Keratinocyte (primary cell): ENCODE measurements at regions not wholly inside any gene's neighbourhood (a gene's known extent, or its start where the extent isn't known, plus 50 kb on each side); places are given as distances from the start of the nearest gene placed in this dataset.

ENCODE experiments used
- DNase-seq: peaks from one replicate; pipeline ENCODE4 v3.0.0-alpha.2; 2011; ENCODE audit warnings: low read depth, missing footprints, low spot score
- FAIRE-seq: peaks from 2 replicates; lab custom pipeline; 2011; peaks lifted over from hg19 to GRCh38; lab: Jason Lieb, UNC
- H2AFZ ChIP-seq: 2 replicates; pipeline ENCODE4 v1.6.0; 2012; ENCODE audit warnings: low read length, control low read depth, inconsistent platforms; ENCODE audit not compliant: control insufficient read depth
- H3K27ac ChIP-seq: 2 replicates; pipeline ENCODE4 v1.5.1; 2011; ENCODE audit warnings: low read length; ENCODE audit not compliant: control insufficient read depth, insufficient read depth
- H3K27me3 ChIP-seq: 3 replicates; pipeline ENCODE4 v1.6.0; 2011; ENCODE audit warnings: low read length; ENCODE audit not compliant: control insufficient read depth, insufficient read depth; ENCODE audit errors: extremely low read depth
- H3K36me3 ChIP-seq, 2 experiments: 2 replicates in 1 of 2; 3 replicates in 1 of 2; pipeline ENCODE4 v1.5.1; 2011; ENCODE audit warnings: low read length in 2 of 2, mild to moderate bottlenecking in 1 of 2; ENCODE audit not compliant: control insufficient read depth in 2 of 2, insufficient read depth in 2 of 2; ENCODE audit errors: extremely low read depth in 1 of 2
- H3K4me1 ChIP-seq: 3 replicates; pipeline ENCODE4 v1.5.1; 2011; ENCODE audit warnings: low read length; ENCODE audit not compliant: control insufficient read depth, insufficient read depth; ENCODE audit errors: extremely low read depth
- H3K4me2 ChIP-seq: 3 replicates; pipeline ENCODE4 v1.6.0; 2011; ENCODE audit warnings: low read depth, low read length; ENCODE audit not compliant: control insufficient read depth, insufficient read depth; ENCODE audit errors: extremely low read depth
- H3K4me3 ChIP-seq, 3 experiments: fragments of 200-600 bp in 1 of 3; sonication (generic) in 1 of 3; 2 replicates in 2 of 3; 3 replicates in 1 of 3; pipeline ENCODE4 v1.5.1; 2011 to 2016; ENCODE audit warnings: low read length in 3 of 3, mild to moderate bottlenecking in 3 of 3, control low read depth in 2 of 3, inconsistent platforms in 1 of 3, low read depth in 1 of 3, mixed read lengths in 1 of 3, mixed run types in 1 of 3, moderate library complexity in 1 of 3; ENCODE audit not compliant: control insufficient read depth in 2 of 3, insufficient read depth in 2 of 3; ENCODE audit errors: extremely low read depth in 1 of 3
- H3K79me2 ChIP-seq: 2 replicates; pipeline ENCODE4 v1.6.0; 2012; ENCODE audit warnings: low read length; ENCODE audit not compliant: control insufficient read depth, insufficient read depth
- H3K9ac ChIP-seq: 3 replicates; pipeline ENCODE4 v1.6.0; 2011; ENCODE audit warnings: low read length; ENCODE audit not compliant: control insufficient read depth, insufficient read depth; ENCODE audit errors: extremely low read depth
- H3K9me1 ChIP-seq: 3 replicates; pipeline ENCODE4 v1.6.0; 2011; ENCODE audit warnings: low read length; ENCODE audit not compliant: control insufficient read depth, insufficient read depth; ENCODE audit errors: extremely low read depth
- H3K9me3 ChIP-seq: 2 replicates; pipeline ENCODE4 v1.5.1; 2012; ENCODE audit warnings: low read depth, low read length; ENCODE audit not compliant: control insufficient read depth
- H4K20me1 ChIP-seq: 3 replicates; pipeline ENCODE4 v1.6.0; 2011; ENCODE audit warnings: low read length; ENCODE audit not compliant: control insufficient read depth, insufficient read depth; ENCODE audit errors: extremely low read depth
- CTCF ChIP-seq, 3 experiments: IDR thresholded peaks in 1 of 3; conservative IDR thresholded peaks in 1 of 3; optimal IDR thresholded peaks in 1 of 3; 2 replicates in 2 of 3; 3 replicates in 1 of 3; pipeline versions ENCODE3 to v1.5.1; 2011; ENCODE audit warnings: low read length in 3 of 3, mild to moderate bottlenecking in 3 of 3, moderate library complexity in 2 of 3, control low read depth in 1 of 3, inconsistent platforms in 1 of 3; ENCODE audit not compliant: insufficient read depth in 2 of 3; ENCODE audit errors: extremely low read depth in 1 of 3
- EZH2 ChIP-seq: IDR thresholded peaks from one replicate; pipeline ENCODE4 v1.6.1; 2012; ENCODE audit warnings: inconsistent platforms, mild to moderate bottlenecking, low read length, moderate library complexity
- dilution Hi-C: fragments of 300-500 bp; cut with MboI; formaldehyde crosslinking; loops from one replicate; pipeline ENCODE4 v1.7.0; 2020; ENCODE audit warnings: low sequenced_read_pairs; ENCODE audit not compliant: extremely low pct_ligation_motif_present

GRCh38 chr18:33836564-33836963 is 258.5 kb downstream of the ASXL3 start:
- no peaks in the 10 kb centered on the region for H3K4me1 ChIP-seq
- no peaks in the 10 kb centered on the region for H3K9me3 ChIP-seq
- dilution Hi-C loops, result no loop called here
- no peak overlapping the region for H3K27ac ChIP-seq
- H3K27me3 ChIP-seq, result no peaks in the 10 kb centered on the region
- no peaks in the 10 kb centered on the region for H3K36me3 ChIP-seq
- no peak for FAIRE-seq
- no peaks in the 10 kb centered on the region for H3K79me2 ChIP-seq
- no peaks in the 10 kb centered on the region for H4K20me1 ChIP-seq
- no peak for DNase-seq
- H2AFZ ChIP-seq, result no peak overlapping the region
- H3K9ac ChIP-seq, result no peak overlapping the region
- no peak overlapping the region for H3K4me3 ChIP-seq
- no peak overlapping the region for H3K4me2 ChIP-seq
- no peak for TF ChIP-seq CTCF (optimal IDR thresholded peaks at IDR 0.05 in 1 of 3, IDR thresholded peaks at IDR 0.05 in 1 of 3, conservative IDR thresholded peaks at IDR 0.05 in 1 of 3; ENCODE audit: extremely low read depth in 1 of 3, insufficient read depth in 2 of 3, low read length in 3 of 3)
- no peaks in the 10 kb centered on the region for H3K9me1 ChIP-seq

- H3K4me2 ChIP-seq, result no peak overlapping the region
- no peaks in the 10 kb centered on the region for H3K27me3 ChIP-seq
- no peak for DNase-seq
- no peaks in the 10 kb centered on the region for H3K9me3 ChIP-seq
- no peak for TF ChIP-seq EZH2
- no peak for TF ChIP-seq CTCF (optimal IDR thresholded peaks at IDR 0.05 in 1 of 3, IDR thresholded peaks at IDR 0.05 in 1 of 3, conservative IDR thresholded peaks at IDR 0.05 in 1 of 3; ENCODE audit: extremely low read depth in 1 of 3, insufficient read depth in 2 of 3, low read length in 3 of 3)
- H3K79me2 ChIP-seq, result no peaks in the 10 kb centered on the region
- no peaks in the 10 kb centered on the region for H3K36me3 ChIP-seq
- FAIRE-seq, result no peak
- H2AFZ ChIP-seq, result no peak overlapping the region
- H3K4me1 ChIP-seq, result no peaks in the 10 kb centered on the region
- dilution Hi-C loops, result no loop called here
- no peak overlapping the region for H3K27ac ChIP-seq
- no peaks in the 10 kb centered on the region for H4K20me1 ChIP-seq
- no peak overlapping the region for H3K4me3 ChIP-seq
- no peaks in the 10 kb centered on the region for H3K9me1 ChIP-seq
- no peak overlapping the region for H3K9ac ChIP-seq
Observed at GRCh38 chr18:33835419-33835818, 257.4 kb downstream of the ASXL3 start.
